ENCODE measurements at regions not wholly inside any gene's neighbourhood (a gene's known extent, or its start where the extent isn't known, plus 50 kb on each side); places are given as distances from the start of the nearest gene placed in this dataset.

- TF ChIP-seq, protein P1, sequence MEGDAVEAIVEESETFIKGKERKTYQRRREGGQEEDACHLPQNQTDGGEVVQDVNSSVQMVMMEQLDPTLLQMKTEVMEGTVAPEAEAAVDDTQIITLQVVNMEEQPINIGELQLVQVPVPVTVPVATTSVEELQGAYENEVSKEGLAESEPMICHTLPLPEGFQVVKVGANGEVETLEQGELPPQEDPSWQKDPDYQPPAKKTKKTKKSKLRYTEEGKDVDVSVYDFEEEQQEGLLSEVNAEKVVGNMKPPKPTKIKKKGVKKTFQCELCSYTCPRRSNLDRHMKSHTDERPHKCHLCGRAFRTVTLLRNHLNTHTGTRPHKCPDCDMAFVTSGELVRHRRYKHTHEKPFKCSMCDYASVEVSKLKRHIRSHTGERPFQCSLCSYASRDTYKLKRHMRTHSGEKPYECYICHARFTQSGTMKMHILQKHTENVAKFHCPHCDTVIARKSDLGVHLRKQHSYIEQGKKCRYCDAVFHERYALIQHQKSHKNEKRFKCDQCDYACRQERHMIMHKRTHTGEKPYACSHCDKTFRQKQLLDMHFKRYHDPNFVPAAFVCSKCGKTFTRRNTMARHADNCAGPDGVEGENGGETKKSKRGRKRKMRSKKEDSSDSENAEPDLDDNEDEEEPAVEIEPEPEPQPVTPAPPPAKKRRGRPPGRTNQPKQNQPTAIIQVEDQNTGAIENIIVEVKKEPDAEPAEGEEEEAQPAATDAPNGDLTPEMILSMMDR (IDR thresholded peaks at IDR 0.05; ENCODE audit: borderline replicate concordance, extremely low read depth, low read length, poor library complexity, severe bottlenecking), result no peak
- TF ChIP-seq EZH2 (IDR thresholded peaks at IDR 0.05; ENCODE audit: borderline replicate concordance, low read depth, low read length, severe bottlenecking), result no peak
These were observed 483.1 kb upstream of the CAMK1G start for GRCh38 chr1:209100460-209100859.

Measured in DND-41 (cell line).